Right ventricle myocardium superior (tissue), 1 donor: ENCODE measurements at regions not wholly inside any gene's neighbourhood (a gene's known extent, or its start where the extent isn't known, plus 50 kb on each side); places are given as distances from the start of the nearest gene placed in this dataset.
"Not testable (repeated sequence)": the region's sequence is repeated elsewhere in the genome, so short reads cannot be mapped to it uniquely, and the experiment has no call there.

Experiments used
- ATAC-seq: fragments of 200-7000 bp; cut with Tn5 transposase; one replicate; pipeline ENCODE4 v1.9.1; 2020; ENCODE audit warnings: mild to moderate bottlenecking; ENCODE audit not compliant: poor library complexity
- DNase-seq: peaks from one replicate; pipeline ENCODE4 v3.0.0-alpha.2; 2020
- intact Hi-C: fragments of 100-400 bp; cut with DNase I; formaldehyde crosslinking; loops from one replicate; pipeline ENCODE4 v1.11.2; 2022
- donor health status: DM: no; HTN: yes; CAD: no; lungs with severe emphysema.

DNA sequence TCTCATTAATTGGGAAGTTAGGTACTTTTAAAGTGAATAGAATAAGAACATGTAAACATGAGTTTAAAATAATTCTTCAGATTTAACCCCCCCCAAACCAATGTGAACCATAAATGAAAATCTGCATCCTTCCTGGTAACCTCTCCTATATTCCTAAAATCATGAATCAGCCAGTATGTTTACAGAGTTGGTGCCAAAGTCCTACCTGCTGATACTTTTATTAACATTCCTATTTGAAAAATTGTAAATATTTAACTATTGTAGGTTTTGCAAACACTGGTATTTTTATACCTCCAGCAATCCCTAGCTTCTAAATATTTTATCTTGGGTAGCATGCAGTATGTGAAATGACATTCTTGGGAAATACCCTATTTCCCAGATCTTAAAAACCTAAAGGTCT lies 278.2 kb downstream of the RAB38 start:
- ATAC-seq (no peak), DNase-seq (no peak)
- intact Hi-C loops: no loop called here

DNA sequence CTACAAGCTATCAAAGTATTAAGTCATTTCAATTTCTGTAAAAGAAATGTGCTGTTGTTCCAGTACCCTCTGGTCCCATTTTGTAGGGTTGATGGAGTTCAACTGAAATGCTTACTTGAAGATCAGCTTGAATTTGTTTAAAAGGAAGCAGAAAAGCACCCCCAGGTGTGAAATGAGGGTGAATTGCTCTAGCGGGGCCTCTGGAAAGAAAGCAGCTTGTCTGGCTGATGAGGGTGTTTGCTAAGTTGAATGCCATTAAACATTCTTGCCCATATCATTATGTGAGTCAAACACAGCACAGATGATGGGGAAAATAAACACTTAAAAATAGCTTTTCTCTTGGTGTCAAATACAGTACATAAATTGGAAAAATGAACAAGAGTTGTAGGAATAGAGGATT lies 280.3 kb downstream of the RAB38 start:
- no peak for ATAC-seq

DNA sequence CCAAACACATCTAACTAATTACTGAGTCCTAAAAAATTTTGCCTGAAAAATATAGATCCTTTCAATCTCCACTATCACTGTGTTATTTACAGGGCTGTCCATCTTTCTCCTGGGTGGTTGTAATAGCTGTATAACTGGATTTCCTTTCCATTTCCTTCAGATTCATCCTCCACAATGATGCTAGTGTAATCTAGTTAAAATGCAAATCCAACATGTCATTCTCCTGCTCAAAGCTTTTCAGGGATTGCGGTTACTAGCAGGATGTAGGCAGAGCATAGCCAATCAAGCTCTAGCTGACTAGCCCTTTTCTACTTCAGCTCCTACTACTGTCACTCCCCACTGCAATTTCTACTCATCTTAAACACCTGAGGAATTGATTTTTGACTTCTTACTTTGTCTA lies 283.0 kb downstream of the RAB38 start:
- intact Hi-C loops: no loop called here
- ATAC-seq: no peak
- DNase-seq: no peak

More for the DNA sequence above, 280.3 kb downstream of the RAB38 start:
- DNase-seq: no peak
- intact Hi-C loops: no loop called here

DNA sequence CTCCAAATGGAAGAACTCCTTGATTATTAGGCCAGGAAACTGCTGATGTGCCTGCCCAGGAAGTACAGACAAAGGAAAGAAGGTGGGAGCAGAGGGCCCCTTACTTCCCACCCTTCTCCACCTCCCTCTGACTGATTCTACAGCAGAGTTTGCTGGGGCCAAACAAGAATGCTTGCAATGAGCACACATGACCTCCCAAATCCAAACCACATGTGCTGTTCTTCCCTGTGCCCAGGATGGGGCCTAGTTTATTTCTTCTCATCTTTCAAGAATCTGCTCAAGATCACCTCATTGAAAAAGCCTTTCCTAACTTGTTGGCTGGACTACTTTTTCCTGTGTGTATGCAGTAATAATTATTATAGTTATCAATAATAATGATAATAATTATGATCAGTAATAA lies 286.1 kb downstream of the RAB38 start:
- DNase-seq: no peak
- ATAC-seq: no peak
- intact Hi-C loops: no loop called here

DNA sequence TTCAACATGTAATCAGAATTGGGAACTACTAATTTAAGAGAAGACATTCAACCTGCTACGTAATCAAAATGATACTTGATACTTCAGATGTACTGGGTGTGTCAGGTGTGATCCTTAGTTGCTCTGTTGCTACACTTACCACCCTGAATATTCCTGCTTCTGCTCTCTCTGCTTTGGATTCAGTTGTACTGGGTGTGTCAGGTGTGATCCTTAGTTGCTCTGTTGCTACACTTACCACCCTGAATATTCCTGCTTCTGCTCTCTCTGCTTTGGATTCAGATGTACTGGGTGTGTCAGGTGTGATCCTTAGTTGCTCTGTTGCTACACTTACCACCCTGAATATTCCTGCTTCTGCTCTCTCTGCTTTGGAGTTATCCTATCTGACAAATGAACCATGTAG lies 290.2 kb downstream of the RAB38 start:
- intact Hi-C loops, DNase-seq, ATAC-seq: not testable (repeated sequence)

DNA sequence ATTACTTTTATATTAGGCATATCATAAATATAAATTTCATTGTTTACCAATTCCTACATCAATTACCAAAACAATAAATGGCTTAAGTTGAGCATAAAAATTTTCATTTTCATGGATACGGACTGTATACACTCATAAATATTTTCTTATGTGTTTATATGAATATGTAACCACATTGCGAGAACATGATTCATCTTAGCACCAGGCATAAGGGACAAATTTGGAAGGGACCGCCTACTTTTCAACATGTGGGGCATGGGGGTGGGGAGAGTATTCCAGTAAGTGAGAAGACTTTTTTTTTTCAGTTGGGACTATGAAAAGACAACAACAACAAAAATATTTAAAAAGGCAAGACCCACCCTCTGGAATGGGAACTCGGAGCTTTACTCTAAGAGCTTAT lies 296.1 kb downstream of the RAB38 start:
- intact Hi-C loops: no loop called here
- no peak for ATAC-seq
- DNase-seq: no peak

DNA sequence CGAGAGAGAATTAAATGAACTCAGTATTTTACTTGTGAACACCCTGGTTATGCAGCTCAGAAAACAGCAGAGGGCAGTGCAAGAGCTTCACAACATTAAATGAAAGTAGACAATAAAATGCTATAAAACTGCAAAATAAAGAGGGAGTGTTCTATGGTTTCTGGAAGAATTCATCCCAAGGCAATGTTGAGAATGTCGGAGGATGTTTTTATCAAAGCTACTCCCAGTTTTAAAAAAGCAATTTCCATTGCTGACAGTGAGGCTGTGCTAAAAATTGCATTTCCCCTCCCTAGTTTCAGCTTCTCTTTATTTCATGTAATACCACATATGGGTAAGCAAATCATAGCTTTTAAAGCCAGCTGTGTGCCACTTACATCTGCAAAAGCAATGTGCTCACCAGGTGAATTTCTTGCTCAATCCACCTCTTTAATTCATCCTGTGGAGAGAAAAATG lies 296.8 kb downstream of the RAB38 start:
- DNase-seq (no peak), ATAC-seq (no peak)
- intact Hi-C loops: no loop called here

DNA sequence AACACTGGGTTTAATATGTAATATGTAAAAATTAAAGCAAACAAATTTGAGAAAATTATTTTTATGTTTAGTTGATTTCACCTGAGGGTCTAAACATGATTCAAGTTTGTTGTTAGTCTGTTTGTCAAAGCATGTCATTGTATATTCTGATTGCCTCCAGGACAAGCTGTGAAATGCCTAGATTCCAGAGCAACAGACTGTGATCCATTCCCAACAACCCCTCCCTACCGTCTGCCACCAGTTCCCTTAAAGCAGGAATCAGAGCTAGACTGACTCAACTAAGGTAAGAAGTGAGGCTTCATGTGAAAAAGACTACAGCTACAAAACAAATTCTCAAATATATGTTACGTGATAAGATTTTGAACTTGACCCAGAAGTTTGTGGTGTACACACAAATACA lies 304.2 kb downstream of the RAB38 start:
- no peak for ATAC-seq
- intact Hi-C loops: no loop called here

DNA sequence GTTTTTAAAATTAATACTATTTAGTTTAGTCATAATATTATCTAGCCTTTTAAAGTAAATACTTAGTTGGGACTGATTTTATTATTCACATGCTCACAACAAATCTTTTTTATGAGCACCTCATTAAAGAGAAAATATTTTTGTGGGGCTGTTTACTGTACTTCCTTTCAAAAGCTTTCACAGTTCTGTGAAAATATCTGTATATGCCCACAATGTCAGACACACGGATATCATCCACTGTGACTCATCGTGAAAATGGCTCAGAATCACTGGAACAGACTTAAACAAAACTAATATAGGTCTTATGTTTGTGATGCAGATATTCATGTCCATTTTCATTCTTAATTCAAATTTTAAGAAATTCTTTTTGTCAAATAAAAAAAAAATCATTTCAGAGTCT lies 305.2 kb downstream of the RAB38 start:
- intact Hi-C loops: no loop called here
- DNase-seq (no peak), ATAC-seq (no peak)

More for the DNA sequence above, 304.2 kb downstream of the RAB38 start:
- no peak for DNase-seq

DNA sequence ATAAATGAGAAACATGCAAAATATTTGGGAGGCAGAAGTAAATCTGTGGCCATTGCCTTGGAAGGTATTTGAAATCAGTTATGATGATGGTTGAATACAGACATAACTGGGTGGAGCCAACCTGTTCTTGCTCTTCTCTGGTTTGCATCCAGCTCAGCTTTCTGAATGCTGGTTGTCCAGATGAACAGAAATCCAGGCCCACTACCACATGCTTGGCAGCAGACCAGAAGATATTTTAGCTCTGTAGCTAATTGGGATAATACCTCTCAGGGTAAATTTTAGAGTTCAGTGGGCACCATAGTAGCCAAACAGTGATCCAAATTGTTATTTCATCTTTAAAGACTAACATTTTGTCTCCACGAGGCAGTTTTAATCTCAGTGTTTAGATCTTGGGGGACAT lies 308.3 kb downstream of the RAB38 start:
- DNase-seq: no peak
- intact Hi-C loops: no loop called here
- ATAC-seq: no peak

DNA sequence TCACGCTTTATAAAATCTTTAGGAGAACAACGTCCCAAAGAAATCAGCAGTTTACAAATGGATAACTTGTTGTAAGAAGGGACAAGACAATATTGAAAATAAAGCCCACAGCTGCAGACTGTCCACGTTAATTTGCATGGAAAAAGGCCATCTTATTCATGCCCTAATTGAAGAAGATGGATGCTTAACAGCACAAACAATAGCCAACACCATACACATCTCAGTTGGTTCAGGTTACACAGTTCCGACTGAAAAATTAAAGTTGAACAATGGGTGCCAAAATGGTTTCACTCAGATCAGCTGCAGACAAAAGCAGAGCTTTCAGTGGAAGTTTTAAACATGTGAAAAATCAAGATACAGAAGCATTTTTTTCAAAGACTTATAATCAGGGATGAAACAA lies 314.2 kb downstream of the RAB38 start:
- no peak for ATAC-seq
- no peak for DNase-seq
- intact Hi-C loops: no loop called here

DNA sequence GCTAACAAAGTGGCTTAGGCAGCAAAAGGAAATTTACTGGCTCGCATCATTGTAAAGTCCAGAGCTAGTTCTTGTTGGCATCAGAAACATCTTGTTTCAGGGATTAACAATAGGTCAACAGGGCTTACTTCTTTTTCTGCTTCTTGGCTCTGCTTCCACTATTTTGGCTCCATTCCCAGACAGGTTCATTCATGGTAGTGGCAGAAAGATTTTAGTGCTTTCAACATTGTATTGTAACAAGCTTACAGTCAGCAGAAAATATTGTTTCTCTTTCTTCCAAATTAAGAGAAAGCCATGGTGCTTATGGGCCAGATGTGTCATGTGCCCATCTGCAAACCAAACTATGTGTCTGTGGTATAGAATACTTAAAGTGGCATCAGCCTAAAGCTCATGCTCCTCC lies 315.6 kb downstream of the RAB38 start:
- no peak for DNase-seq
- no peak for ATAC-seq
- intact Hi-C loops: no loop called here

DNA sequence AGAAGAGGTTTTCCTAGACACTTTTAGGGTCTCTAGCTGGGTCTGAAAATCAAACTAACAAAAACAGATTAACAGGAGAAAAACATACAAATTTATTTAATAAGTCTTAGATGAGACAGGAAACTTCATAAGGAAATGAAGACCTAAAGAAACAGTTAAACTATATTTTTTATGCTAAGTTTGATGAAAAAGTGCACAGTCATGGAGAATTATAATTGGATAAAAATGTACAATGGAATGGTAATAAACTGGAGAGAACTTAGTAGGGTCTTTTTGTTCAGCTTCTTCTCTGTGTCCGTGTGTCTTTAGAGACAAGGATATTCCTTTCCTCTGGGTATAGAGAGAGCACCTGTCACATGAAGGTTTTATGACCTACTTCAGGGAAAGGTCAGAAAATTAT lies 323.4 kb downstream of the RAB38 start:
- intact Hi-C loops: no loop called here
- no peak for DNase-seq
- no peak for ATAC-seq

DNA sequence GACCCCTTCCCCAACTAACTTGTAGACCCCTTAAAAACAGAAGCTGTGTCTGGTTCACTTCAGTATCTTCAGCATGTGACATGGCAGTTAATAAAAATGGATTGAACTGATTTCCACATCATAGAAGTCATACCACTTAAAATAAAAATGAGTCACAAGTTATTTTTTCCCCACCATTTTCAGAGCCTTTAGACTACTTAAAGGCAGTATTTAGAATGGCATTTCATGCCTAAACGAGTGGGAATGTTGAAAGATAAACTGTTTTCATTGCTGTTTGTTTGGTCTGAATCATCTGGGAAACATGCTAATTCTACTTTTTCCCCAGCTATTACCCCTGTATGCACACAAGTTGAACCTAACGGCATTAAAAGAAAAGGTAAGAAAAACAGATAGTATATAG lies 324.0 kb downstream of the RAB38 start:
- ATAC-seq (no peak), DNase-seq (no peak)
- intact Hi-C loops: no loop called here

DNA sequence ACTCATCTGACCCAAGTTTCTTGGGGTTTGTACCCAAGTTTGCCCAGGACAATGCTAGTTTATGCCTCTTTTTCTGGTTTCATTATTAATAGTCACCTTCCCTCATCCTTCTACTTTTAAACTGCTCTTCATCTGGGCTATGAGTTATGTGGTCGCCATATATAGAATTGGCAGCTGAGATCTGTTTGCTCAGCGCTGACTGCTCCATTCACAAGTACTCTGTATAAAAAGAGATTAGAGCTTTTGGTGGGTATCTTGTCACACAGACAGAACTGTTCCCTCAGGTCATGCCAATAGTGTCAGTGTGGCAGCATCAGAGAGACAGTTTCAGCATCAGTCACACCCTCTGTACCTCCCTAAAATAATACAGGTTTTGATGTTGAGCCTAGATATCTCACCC lies 326.0 kb downstream of the RAB38 start:
- ATAC-seq (no peak), DNase-seq (no peak)
- intact Hi-C loops: no loop called here

DNA sequence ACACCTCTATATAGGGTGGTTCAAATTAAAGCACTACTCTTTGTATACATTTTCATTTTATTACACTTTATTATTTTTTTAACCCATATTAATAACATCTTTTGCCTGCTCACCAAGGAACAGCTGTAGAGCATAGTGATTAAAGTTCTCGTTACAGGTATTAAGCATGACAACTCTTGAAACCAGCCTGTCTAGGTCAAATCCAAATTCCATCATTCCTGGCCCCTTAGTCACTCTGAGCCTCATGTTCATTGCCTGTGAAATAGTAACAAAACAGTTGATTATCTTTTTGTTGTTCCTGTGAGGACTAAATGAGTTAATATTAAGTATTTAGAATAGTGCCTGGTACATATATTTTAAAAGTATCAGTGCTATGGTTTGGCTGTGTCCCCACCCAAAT lies 334.5 kb downstream of the RAB38 start:
- intact Hi-C loops: no loop called here
- no peak for ATAC-seq
- DNase-seq: no peak

DNA sequence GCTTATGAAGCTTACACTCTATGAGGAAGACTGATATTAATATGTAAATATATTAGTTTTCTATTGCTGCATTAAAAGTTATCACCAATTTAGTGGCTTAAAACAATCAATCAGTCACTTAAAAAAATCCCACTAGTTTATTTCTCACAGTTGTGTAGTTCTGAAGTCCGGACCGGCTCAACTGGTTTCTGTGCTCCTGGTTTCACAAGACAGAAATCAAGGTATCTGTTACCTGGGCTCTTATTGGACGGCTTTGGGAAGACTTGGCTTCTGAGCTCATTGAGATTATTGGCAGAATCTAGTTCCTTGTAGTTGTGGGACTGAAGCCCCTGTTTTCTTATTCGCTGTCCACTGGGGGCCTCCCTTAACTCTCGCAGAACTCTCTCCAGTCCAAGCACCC lies 343.0 kb downstream of the RAB38 start:
- DNase-seq (no peak), ATAC-seq (no peak)
- intact Hi-C loops: no loop called here

DNA sequence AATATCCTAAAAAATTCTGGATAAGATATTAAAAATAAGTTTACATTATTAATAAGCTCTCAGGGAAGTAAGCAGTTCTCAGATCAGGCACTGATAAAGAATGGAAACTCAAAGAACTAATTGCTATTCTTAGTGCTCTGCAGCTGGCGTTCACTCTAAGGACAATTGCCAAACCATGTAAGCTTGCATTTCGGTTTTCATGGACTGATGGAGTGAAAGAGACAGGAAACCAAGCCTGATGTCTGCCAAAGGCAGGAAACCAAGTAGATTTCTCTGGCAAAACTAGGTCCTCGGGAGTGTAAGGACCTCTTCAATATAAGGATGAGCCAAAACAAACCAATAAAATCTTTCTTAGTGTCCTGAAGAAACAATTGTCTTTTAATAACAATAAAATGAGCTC lies 355.2 kb downstream of the RAB38 start:
- DNase-seq (no peak), ATAC-seq (no peak)
- intact Hi-C loops: no loop called here

DNA sequence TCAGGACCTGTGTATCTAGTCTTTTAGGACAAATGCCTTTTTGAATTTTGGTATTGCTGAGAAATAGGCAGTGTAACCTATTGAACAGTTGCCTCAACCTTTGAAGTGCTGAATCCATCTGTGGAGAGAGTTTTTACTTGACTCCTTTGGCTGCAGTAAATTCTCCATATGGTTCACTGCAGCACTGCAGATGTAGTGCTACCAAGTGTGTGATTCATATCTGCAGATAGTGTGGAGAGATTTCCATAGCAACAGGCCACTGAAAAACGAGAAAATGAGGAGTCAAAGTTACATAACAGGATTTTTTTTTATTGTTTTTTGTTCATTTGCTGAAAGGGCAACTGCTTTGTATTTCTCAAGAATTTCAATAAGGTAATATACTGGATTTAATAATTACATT lies 356.1 kb downstream of the RAB38 start:
- ATAC-seq: no peak
- DNase-seq: no peak

DNA sequence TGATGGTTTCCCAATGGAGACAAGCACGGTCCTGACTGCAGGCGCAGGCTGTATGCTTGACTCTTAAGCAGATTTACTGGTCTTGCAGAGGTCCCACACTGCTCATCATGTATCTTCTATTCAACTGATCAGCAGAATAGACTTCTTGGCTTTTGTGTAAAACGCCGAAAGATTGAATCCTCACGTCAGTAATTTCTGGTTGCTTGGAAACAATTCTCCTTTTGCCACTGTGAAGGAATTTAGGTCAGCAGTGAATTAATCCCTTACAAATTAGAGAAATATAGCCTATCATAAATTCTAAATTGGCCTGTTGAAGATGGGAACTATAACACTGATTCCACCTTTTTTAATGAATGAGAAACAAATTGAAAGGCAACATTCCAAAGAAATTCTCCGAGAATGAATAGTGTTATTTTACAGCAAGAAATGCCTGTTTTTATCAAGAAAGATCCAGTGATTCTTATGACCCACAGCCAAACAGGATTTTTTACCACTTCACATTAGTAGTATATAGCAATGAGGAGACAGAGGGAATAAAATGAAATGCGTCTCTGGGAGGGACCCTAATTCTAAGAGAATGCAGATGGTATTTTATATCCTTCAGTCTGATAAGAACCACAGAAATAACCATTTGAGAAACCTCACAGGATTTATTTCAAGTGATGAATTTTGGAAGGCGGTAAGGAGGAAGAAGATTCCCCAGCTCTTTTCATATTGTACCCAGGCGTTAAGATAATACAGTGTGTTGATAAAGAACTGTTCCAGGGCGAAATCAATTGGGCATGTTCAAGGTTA lies 362.5 kb downstream of the RAB38 start:
- DNase-seq (no peak), ATAC-seq (no peak)
- intact Hi-C loops: no loop called here

More for the DNA sequence above, 356.1 kb downstream of the RAB38 start:
- intact Hi-C loops: no loop called here

DNA sequence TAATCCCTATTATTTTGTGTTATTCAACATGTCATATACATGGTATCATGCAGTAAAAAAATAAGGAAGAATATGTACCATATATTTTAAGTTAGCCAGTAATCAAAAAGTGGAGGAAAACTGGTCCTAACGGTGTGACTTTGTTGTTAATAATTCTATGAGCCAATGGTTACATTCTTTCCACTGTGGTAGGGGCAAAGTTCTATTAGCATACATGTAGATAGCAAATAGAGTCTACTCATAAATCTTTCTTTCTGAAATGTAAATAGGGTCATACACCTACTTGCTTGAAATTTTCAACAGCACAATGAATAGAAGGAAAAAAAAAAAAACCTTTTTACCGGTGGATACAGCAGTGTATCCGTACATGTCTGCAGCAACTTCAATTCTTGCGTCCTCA lies 364.8 kb downstream of the RAB38 start:
- no peak for ATAC-seq
- no peak for DNase-seq
- intact Hi-C loops: no loop called here
